HG02763 (cell line): ENCODE measurements at regions not wholly inside any gene's neighbourhood (a gene's known extent, or its start where the extent isn't known, plus 50 kb on each side); places are given as distances from the start of the nearest gene placed in this dataset.

ENCODE experiments used
- ATAC-seq: cut with Tn5 transposase; IDR thresholded peaks from one replicate; pipeline ENCODE4 v1.9.1; 2021; ENCODE audit warnings: mild to moderate bottlenecking, moderate library complexity; ENCODE audit not compliant: unreplicated experiment

DNA sequence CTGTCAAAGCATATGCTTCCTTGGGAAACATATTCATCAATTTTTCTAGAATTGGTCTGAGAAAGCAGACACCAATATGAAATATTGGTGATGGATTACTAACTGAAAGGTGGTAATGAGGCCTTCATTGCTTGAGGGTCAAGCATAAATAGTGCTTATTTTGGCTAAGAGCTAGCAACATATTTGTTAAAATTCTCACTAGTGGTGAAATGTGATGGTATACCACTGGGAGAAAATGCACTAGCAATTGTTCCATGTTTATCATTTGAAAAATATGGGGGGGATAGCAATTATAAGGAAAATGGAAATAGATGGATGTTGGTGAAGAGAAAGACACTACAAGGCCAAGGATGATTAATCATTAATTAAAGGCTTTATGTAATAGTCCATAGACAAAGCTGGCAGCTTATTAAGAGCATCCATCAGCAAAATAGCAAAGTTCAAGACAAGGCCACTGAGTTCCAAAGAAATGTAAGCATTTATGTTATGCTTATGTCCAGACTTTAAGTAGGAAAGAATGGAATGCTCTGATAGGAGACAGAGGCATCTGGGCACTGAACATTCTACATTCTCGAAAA lies 253.7 kb upstream of the PRDM9 start:
- no peak for ATAC-seq

GRCh38 chr5:23242891-23243290 lies 264.5 kb upstream of the PRDM9 start:
- no peak for ATAC-seq

DNA sequence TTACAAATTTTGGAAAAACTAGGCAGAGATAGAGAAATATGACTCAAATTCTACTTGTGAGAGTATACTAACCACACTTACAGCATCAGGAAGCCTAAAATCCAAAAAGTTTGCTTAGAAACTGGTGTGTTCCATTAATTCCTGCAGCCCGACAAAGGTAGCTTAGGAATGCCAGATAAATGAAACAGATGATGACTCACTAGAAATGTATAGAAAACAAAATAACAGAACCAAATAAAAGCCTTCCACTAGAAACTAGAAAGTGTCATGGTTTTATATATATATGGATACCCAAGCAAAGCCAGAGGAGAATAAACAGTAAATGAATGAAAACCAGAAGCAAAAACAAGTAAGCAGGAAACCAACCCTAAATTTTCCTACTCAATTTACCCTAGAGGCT lies 272.2 kb upstream of the PRDM9 start:
- no peak for ATAC-seq

DNA sequence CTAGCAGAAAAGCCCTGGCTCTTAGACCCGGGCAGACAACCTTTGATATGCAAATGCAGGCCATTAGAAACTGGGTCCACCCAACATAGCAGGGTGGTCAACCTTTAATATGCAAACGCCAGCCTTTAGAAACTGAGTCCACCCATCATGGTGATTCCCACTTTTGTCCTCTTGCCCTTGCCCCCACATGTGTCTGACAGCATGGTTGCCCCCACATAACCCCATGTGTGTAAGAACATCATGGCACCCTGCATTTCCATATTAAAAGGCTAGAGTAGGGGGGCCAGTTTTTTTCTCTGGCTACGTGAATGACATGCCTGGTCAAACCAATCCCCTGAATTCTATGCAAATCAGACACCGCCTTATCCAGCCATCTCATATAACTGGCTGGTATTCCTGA lies 273.2 kb upstream of the PRDM9 start:
- no peak for ATAC-seq

- ATAC-seq: no peak
These were observed 283.6 kb upstream of the PRDM9 start for GRCh38 chr5:23223846-23224245.

DNA sequence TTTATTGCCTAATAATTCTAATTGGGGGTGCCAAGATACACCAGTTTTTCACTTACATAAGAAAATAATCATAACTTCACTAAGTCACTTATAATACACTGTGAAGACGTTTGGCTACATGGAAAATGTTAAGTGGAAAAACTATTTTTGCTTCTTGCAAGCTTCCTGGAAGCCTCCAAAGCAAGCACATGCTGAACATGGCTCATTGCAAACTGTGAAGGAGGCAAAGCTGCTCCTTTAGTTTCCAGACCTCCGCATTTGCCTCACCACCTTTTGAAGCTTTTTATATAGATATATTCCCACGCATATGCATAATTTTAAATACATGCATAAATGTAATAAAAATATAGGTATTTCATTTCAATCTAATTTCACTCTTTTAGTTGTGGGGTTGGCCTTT lies 285.6 kb upstream of the PRDM9 start:
- no peak for ATAC-seq

GRCh38 chr5:23217159-23217558 lies 290.2 kb upstream of the PRDM9 start:
- no peak for ATAC-seq

DNA sequence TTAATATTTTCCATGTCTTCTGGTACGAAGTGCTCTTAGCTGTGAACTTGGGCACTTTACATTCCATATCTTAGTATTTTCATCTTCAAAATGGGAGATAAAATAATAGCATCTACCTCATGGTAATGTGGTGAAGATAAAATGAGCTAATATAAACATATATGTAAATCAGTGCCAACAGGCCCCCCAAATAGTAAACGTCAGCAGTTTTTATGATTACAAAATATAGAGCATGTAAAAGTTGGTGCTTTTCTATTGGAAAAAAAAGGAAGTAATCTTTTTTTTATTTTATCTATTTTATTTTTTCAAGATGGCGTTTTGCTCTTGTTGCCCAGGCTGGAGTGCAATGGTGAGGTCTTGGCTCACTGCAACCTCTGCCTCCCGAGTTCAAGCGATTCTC lies 291.1 kb upstream of the PRDM9 start:
- no peak for ATAC-seq

GRCh38 chr5:23208959-23209431 lies 298.4 kb upstream of the PRDM9 start:
- peak; percentile 91 for ATAC-seq

GRCh38 chr5:23204111-23204510 lies 303.3 kb upstream of the PRDM9 start:
- ATAC-seq: no peak

GRCh38 chr5:23169660-23170416 lies 316.7 kb upstream of the CDH12 start:
- ATAC-seq: no peak

DNA sequence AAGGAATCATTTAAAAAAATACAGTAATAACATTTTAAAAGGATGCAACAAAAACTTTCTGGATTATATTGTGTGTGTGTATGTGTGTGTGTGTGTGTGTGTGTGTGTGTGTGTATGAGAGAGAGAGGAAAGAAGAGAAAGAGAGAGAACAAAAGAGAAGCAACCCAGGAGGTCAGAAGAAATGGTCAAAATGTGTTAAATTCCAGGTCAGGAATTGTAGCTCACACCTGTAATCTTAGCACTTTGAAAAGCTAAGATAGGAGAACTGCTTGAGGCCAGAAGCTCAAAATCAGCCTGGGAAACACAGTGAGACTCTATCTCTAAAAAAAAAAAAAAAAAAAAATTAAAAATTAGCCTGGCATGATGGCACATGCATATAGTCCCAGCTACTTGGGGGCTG lies 311.8 kb upstream of the CDH12 start:
- ATAC-seq: no peak

- no peak for ATAC-seq
These were observed 305.0 kb upstream of the CDH12 start for GRCh38 chr5:23158179-23158578.

DNA sequence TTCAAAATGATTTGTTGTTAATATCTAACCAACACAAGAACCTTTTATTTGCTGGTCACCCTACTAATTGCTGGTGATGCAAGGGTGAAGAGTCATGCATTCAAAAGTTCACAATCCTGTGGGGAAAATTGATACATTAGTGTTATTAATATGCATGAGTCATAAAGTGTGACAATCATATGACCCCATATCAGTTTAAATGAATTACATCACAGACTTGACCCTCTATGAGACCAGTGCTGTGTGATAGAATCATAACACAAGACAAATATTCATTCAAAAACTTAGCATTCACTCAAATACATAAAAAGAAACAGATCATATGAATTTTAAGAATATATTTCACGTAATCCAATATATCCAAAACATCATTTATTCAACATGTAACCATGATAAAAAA lies 304.6 kb upstream of the CDH12 start:
- ATAC-seq: no peak

- ATAC-seq: no peak
These were observed 304.0 kb upstream of the CDH12 start for GRCh38 chr5:23157169-23157568.

DNA sequence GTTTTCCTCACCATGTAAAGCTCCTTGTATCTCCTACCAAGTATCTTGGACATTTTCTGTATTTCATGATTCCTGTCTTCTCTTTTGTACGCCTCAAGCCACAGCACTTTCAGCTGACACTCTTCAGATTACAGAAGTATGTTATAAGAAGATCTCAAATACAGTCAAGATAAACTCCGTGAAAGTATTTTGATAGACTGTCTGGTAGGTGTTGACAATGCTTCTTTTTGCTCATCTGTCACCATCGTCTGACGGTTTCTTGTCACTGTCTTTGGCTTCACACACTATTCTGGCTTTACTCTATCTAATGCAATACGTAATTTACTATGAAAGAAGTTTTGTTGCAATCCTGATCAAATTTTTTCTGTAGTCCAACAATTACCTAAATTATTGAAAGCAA lies 294.5 kb upstream of the CDH12 start:
- ATAC-seq: no peak

DNA sequence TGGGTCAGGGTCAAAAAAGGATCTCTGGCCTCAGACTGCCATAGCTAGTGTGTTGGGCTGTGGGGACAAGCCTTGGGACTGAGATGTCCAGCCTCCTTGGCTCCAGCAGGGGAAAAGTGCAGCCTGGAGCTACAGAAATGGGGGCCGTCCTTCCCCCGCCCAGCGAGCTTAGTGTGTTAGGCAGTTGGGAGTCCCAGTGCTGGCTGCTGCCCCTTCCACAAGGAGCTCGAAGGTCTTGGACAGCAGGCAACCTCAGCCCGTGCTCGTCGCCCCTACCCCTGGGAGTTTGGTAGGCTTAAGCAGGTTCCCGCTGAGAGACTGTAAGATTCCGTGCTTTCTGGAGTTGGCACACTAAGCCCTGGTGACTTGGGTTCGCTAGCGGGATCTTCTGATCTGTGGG lies 293.0 kb upstream of the CDH12 start:
- ATAC-seq: no peak

- ATAC-seq: peak; percentile 61
These were observed 286.4 kb upstream of the CDH12 start for GRCh38 chr5:23139338-23140171.

DNA sequence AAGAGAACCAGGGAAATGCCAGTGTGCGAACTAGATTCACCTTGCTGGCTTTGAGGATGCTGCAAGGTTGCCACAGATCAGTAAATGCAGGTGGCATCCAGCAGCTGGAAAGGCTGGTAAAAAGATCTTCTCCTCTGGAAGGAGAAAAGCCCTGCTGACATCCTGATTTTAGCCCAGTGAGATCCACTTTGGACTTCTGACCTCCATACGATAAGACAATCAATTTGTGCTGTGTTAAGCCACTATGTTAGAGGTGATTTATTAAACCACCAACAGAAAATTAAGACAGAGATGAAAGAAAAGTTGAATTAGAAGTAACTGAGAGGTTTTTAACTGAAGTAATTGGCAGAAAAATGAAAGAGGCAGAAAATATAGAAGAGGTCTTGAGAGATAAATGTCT lies 283.8 kb upstream of the CDH12 start:
- no peak for ATAC-seq

GRCh38 chr5:23132231-23132630 lies 279.1 kb upstream of the CDH12 start:
- ATAC-seq: no peak

- no peak for ATAC-seq
These were observed 259.1 kb upstream of the CDH12 start for GRCh38 chr5:23112237-23112636.

- ATAC-seq: no peak
These were observed 251.9 kb upstream of the CDH12 start for GRCh38 chr5:23105021-23105420.
